K562 (cell line): ENCODE measurements at regions not wholly inside any gene's neighbourhood (a gene's known extent, or its start where the extent isn't known, plus 50 kb on each side); places are given as distances from the start of the nearest gene placed in this dataset.

Experiments used
- CBFA2T2 ChIP-seq: fragments of 450-650 bp; conservative IDR thresholded peaks from 2 replicates; pipeline ENCODE4 v1.6.1; 2017; ENCODE audit warnings: mild to moderate bottlenecking
- CLOCK ChIP-seq: fragments of 250-450 bp; sonication (Bioruptor Pico); IDR thresholded peaks from 2 replicates; pipeline ENCODE4 v1.4.0; 2020; ENCODE audit warnings: mild to moderate bottlenecking, moderate library complexity, borderline replicate concordance
- HDAC2 ChIP-seq: fragments of 450-650 bp; IDR thresholded peaks from 2 replicates; pipeline ENCODE4 v1.6.1; 2016; ENCODE audit warnings: mild to moderate bottlenecking
- JUNB ChIP-seq: fragments of 450-650 bp; formaldehyde crosslinking; conservative IDR thresholded peaks from 2 replicates; pipeline ENCODE4 v1.4.0; 2020; ENCODE audit warnings: mild to moderate bottlenecking
- TAF1 ChIP-seq: IDR thresholded peaks from 2 replicates; pipeline ENCODE4 v1.6.1; 2011; ENCODE audit warnings: mild to moderate bottlenecking, low read length, moderate library complexity; ENCODE audit not compliant: insufficient read depth, control insufficient read depth, severe bottlenecking; ENCODE audit errors: extremely low read depth
- TCF7 ChIP-seq: sonication (generic); IDR thresholded peaks from 2 replicates; pipeline ENCODE4 v1.6.1; 2016; ENCODE audit warnings: antibody characterized with exemption, borderline replicate concordance
- YY1 ChIP-seq, 3 experiments: IDR thresholded peaks; 2 replicates each; pipeline ENCODE4 v1.6.1; 2011; ENCODE audit warnings: low read length in 2 of 3, mild to moderate bottlenecking in 2 of 3, moderate library complexity in 2 of 3, borderline replicate concordance in 1 of 3, control low read depth in 1 of 3, low read depth in 1 of 3; ENCODE audit not compliant: insufficient read depth in 3 of 3, insufficient replicate concordance in 2 of 3, control insufficient read depth in 1 of 3, insufficient read length in 1 of 3; ENCODE audit errors: extremely low read depth in 1 of 3

GRCh38 chr9:78567693-78568092, 270.8 kb downstream of the PSAT1 start:
- TF ChIP-seq CLOCK (CRISPR knock-in tag) = no peak
- TF ChIP-seq YY1 (IDR thresholded peaks at IDR 0.05; ENCODE audit: borderline replicate concordance in 1 of 3, control insufficient read depth in 1 of 3, extremely low read depth in 1 of 3, insufficient read depth in 3 of 3, insufficient read length in 1 of 3, insufficient replicate concordance in 2 of 3, low read depth in 1 of 3, low read length in 2 of 3) = no peak
- no peak for TF ChIP-seq JUNB (CRISPR knock-in tag)
- no peak for TF ChIP-seq HDAC2
- TF ChIP-seq TCF7 = no peak
- no peak for TF ChIP-seq TAF1
- no peak for TF ChIP-seq CBFA2T2
